ENCODE measurements at regions not wholly inside any gene's neighbourhood (a gene's known extent, or its start where the extent isn't known, plus 50 kb on each side); places are given as distances from the start of the nearest gene placed in this dataset.
"Not testable (repeated sequence)": the region's sequence is repeated elsewhere in the genome, so short reads cannot be mapped to it uniquely, and the experiment has no call there.

- TF ChIP-seq CEBPB (IDR thresholded peaks at IDR 0.05; ENCODE audit: low read depth), result no peak
- no peak for TF ChIP-seq FOSL1 (IDR thresholded peaks at IDR 0.05; ENCODE audit: low read depth)
- peak; percentile 26 for TF ChIP-seq RAD21 (IDR thresholded peaks at IDR 0.05; ENCODE audit: low read depth)
- POLR2A ChIA-PET, result no interaction called here
Measured at GRCh38 chr9:87422999-87423398, 74.7 kb upstream of the DAPK1 start.

GRCh38 chr9:87423885-87424284 lies 73.8 kb upstream of the DAPK1 start:
- H3K79me2 ChIP-seq (ENCODE audit: insufficient read depth, low read length); H3K36me3 ChIP-seq (ENCODE audit: control insufficient read depth in 1 of 2, insufficient read depth in 2 of 2, low read length in 2 of 2); BruUV-seq (replicated peaks); H3K9me2 ChIP-seq (ENCODE audit: insufficient read depth); H2AFZ ChIP-seq (ENCODE audit: low read depth, low read length, poor library complexity, severe bottlenecking); H3K27me3 ChIP-seq (ENCODE audit: insufficient read depth, low read length); RAD21 ChIA-PET (ENCODE audit: low non-redundant PET in 1 of 2, low total read pairs in 2 of 2, uncharacterized antibody in 2 of 2, unreplicated experiment in 2 of 2); H3K4me3 ChIP-seq (replicated peaks in 1 of 2; ENCODE audit: low read depth in 1 of 2, low read length in 2 of 2); H3K4me1 ChIP-seq (ENCODE audit: control insufficient read depth in 1 of 2, insufficient read depth in 2 of 2, low read length in 2 of 2); H3K4me2 ChIP-seq (ENCODE audit: low read length); H3K27ac ChIP-seq (ENCODE audit: low read depth, low read length); ATAC-seq; DNase-seq (ENCODE audit: low read depth, low spot score); POLR2A ChIA-PET; H4K20me1 ChIP-seq (ENCODE audit: insufficient read depth); H3K9ac ChIP-seq (ENCODE audit: low read length); intact Hi-C loops (cut with micrococcal nuclease); CTCF ChIA-PET; H3K9me3 ChIP-seq (ENCODE audit: control insufficient read depth in 1 of 2, insufficient read depth in 1 of 2, low read depth in 1 of 2, low read length in 2 of 2): not testable (repeated sequence)

More at GRCh38 chr9:87422999-87423398, 74.7 kb upstream of the DAPK1 start:
- H3K9me2 ChIP-seq (ENCODE audit: insufficient read depth), result no peaks in the 10 kb centered on the region; the same call in 1 of the 2 replicates
- no peak overlapping the region for H3K4me3 ChIP-seq (replicated peaks in 1 of 2; ENCODE audit: low read depth in 1 of 2, low read length in 2 of 2)
- H3K27me3 ChIP-seq (ENCODE audit: insufficient read depth, low read length), result no peaks in the 10 kb centered on the region
- CTCF ChIA-PET, result no interaction called here
- H3K27ac ChIP-seq (ENCODE audit: low read depth, low read length), result no peak overlapping the region
- intact Hi-C loops (cut with micrococcal nuclease), result no loop called here
- peaks cover 0 to 6% of the 10 kb centered on the region in 2 experiments; a peak in 3 of 4 replicates for H3K4me1 ChIP-seq (ENCODE audit: control insufficient read depth in 1 of 2, insufficient read depth in 2 of 2, low read length in 2 of 2)
- H3K36me3 ChIP-seq (ENCODE audit: control insufficient read depth in 1 of 2, insufficient read depth in 2 of 2, low read length in 2 of 2), result no peaks in the 10 kb centered on the region
- H3K9ac ChIP-seq (ENCODE audit: low read length), result no peak overlapping the region
- H2AFZ ChIP-seq (ENCODE audit: low read depth, low read length, poor library complexity, severe bottlenecking), result no peak overlapping the region
- H3K79me2 ChIP-seq (ENCODE audit: insufficient read depth, low read length), result no peaks in the 10 kb centered on the region
- ATAC-seq (no peak), DNase-seq (ENCODE audit: low read depth, low spot score) (no peak)
- RAD21 ChIA-PET (ENCODE audit: low non-redundant PET in 1 of 2, low total read pairs in 2 of 2, uncharacterized antibody in 2 of 2, unreplicated experiment in 2 of 2), result no interaction called here
- H4K20me1 ChIP-seq (ENCODE audit: insufficient read depth), result no peaks in the 10 kb centered on the region
- no peak overlapping the region for H3K4me2 ChIP-seq (ENCODE audit: low read length)
- H3K9me3 ChIP-seq (ENCODE audit: control insufficient read depth in 1 of 2, insufficient read depth in 1 of 2, low read depth in 1 of 2, low read length in 2 of 2), result no peaks in the 10 kb centered on the region
- BruUV-seq (replicated peaks), result no TSS peak

GRCh38 chr9:87425202-87425601 lies 72.5 kb upstream of the DAPK1 start:
- intact Hi-C loops (cut with micrococcal nuclease), result no loop called here
- no TSS peak for BruUV-seq (replicated peaks)
- RAD21 ChIA-PET (ENCODE audit: low non-redundant PET in 1 of 2, low total read pairs in 2 of 2, uncharacterized antibody in 2 of 2, unreplicated experiment in 2 of 2), result no interaction called here

More at GRCh38 chr9:87425202-87425601, 72.5 kb upstream of the DAPK1 start:
- Histone ChIP-seq H3K27me3 (ENCODE audit: insufficient read depth, low read length) (no peaks in the 10 kb centered on the region), H3K79me2 (ENCODE audit: insufficient read depth, low read length) (no peaks in the 10 kb centered on the region), H3K4me2 (ENCODE audit: low read length) (no peak overlapping the region), H3K9ac (ENCODE audit: low read length) (no peak overlapping the region), H3K4me3 (replicated peaks in 1 of 2; ENCODE audit: low read depth in 1 of 2, low read length in 2 of 2) (no peak overlapping the region), H3K4me1 (ENCODE audit: control insufficient read depth in 1 of 2, insufficient read depth in 2 of 2, low read length in 2 of 2) (peaks cover 0 to 9% of the 10 kb centered on the region in 2 experiments; a peak in 3 of 4 replicates), H3K36me3 (ENCODE audit: control insufficient read depth in 1 of 2, insufficient read depth in 2 of 2, low read length in 2 of 2) (no peaks in the 10 kb centered on the region), H3K9me3 (ENCODE audit: control insufficient read depth in 1 of 2, insufficient read depth in 1 of 2, low read depth in 1 of 2, low read length in 2 of 2) (no peaks in the 10 kb centered on the region), H3K9me2 (ENCODE audit: insufficient read depth) (no peaks in the 10 kb centered on the region), H4K20me1 (ENCODE audit: insufficient read depth) (no peaks in the 10 kb centered on the region), H2AFZ (ENCODE audit: low read depth, low read length, poor library complexity, severe bottlenecking) (no peak overlapping the region), H3K27ac (ENCODE audit: low read depth, low read length) (no peak overlapping the region)
- no peak for TF ChIP-seq YY1 (IDR thresholded peaks at IDR 0.05; ENCODE audit: extremely low read depth, insufficient replicate concordance, low read depth, low read length)
- TF ChIP-seq TCF7L2 (IDR thresholded peaks at IDR 0.05; ENCODE audit: borderline replicate concordance, extremely low read depth, insufficient read depth, insufficient read length), result no peak
- no peak for TF ChIP-seq CTCF (IDR thresholded peaks at IDR 0.05 in 2 of 3, conservative IDR thresholded peaks at IDR 0.05 in 1 of 3; ENCODE audit: borderline replicate concordance in 1 of 3, insufficient read depth in 1 of 3, low read depth in 2 of 3, low read length in 2 of 3)
- TF ChIP-seq SIN3A (IDR thresholded peaks at IDR 0.05; ENCODE audit: low read depth), result no peak
- no peak for TF ChIP-seq MAX (IDR thresholded peaks at IDR 0.05)
- TF ChIP-seq CBX3 (IDR thresholded peaks at IDR 0.05; ENCODE audit: low read depth), result no peak
- TF ChIP-seq ZNF274 (IDR thresholded peaks at IDR 0.05; ENCODE audit: low read depth, low read length), result no peak
- TF ChIP-seq EZH2phosphoT487 (IDR thresholded peaks at IDR 0.05; ENCODE audit: borderline replicate concordance), result no peak
- TF ChIP-seq JUND (IDR thresholded peaks at IDR 0.05), result no peak
- no peak for TF ChIP-seq EGR1 (IDR thresholded peaks at IDR 0.05; ENCODE audit: low read depth)
- TF ChIP-seq ELF1 (IDR thresholded peaks at IDR 0.05; ENCODE audit: borderline replicate concordance, low read depth), result no peak
- TF ChIP-seq EZH2 (IDR thresholded peaks at IDR 0.05), result no peak
- ChIA-PET POLR2A (no interaction called here), CTCF (no interaction called here)
- no peak for DNase-seq (ENCODE audit: low read depth, low spot score)
- ATAC-seq, result no peak

Data from HCT116 (cell line).